ENCODE measurements at regions not wholly inside any gene's neighbourhood (a gene's known extent, or its start where the extent isn't known, plus 50 kb on each side); places are given as distances from the start of the nearest gene placed in this dataset.

DNA sequence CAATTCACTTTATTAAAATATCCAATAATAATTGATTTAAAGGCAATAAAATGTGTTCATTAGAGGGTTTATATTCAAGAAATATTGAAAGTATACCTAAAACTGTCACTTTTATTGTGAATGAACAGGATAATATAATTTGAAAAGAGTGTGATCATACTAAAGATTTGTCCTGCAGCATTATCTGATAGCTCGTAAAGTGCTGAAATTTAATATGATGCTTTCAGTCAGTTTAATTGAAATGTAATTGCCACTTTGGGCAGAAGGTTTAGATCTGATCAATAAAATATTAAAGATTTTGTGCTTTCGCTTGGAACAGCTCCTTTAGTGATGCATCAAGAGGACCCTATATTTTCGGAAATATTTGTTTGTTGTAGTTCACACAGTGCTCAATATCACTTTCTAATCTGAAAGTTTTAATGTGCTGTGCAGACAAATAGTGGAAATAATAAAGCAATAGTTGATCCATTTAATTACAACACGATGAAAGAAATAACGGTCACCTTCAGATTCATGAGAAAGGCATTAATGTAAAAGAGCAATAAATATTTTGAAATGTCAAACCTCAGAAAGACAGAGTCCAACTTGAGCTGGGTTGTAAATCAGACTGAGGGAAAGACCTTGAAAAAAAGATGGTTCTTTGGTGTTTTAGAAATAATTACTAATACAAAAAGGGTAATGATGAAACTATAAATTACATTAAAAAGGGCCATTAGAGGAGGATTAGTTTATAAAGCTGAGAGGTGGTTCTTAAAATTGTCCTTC, 129.7 kb upstream of the MEIS2 start:
- Histone ChIP-seq H3K27ac (no peak overlapping the region), H3K9me3 (peaks cover 0 to 4% of the 10 kb centered on the region in 2 donors), H3K4me3 (no peak overlapping the region), H3K27me3 (no peaks in the 10 kb centered on the region), H3K4me1 (no peaks in the 10 kb centered on the region), H3K36me3 (no peaks in the 10 kb centered on the region)
- intact Hi-C loops (cut with DNase I): no loop called here
- no peak for DNase-seq
- ATAC-seq: no peak
- TF ChIP-seq, protein P1, sequence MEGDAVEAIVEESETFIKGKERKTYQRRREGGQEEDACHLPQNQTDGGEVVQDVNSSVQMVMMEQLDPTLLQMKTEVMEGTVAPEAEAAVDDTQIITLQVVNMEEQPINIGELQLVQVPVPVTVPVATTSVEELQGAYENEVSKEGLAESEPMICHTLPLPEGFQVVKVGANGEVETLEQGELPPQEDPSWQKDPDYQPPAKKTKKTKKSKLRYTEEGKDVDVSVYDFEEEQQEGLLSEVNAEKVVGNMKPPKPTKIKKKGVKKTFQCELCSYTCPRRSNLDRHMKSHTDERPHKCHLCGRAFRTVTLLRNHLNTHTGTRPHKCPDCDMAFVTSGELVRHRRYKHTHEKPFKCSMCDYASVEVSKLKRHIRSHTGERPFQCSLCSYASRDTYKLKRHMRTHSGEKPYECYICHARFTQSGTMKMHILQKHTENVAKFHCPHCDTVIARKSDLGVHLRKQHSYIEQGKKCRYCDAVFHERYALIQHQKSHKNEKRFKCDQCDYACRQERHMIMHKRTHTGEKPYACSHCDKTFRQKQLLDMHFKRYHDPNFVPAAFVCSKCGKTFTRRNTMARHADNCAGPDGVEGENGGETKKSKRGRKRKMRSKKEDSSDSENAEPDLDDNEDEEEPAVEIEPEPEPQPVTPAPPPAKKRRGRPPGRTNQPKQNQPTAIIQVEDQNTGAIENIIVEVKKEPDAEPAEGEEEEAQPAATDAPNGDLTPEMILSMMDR (IDR thresholded peaks at IDR 0.05): no peak

DNA sequence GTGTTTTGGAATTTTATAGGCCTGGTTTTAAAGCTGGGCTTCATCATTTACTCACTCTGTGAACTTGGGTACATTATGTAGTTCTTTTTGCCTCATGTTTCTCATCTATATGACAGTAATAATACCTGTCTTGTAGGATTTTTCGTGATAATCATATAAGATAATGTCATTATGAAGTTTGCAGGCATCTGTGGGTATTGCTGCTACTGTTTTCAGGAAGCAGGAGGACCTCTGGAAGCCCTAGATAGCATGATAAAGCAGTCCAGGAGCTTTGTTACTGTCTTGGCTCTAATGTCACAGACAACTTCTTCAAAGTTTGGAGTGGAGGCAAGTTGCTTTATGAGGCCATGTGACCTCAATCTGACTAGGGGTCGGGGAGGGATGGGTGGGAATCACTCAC, 145.0 kb upstream of the MEIS2 start:
- TF ChIP-seq, protein P1 (IDR thresholded peaks at IDR 0.05): no peak
- Histone ChIP-seq H3K4me1 (no peaks in the 10 kb centered on the region), H3K36me3 (no peaks in the 10 kb centered on the region), H3K27me3 (no peaks in the 10 kb centered on the region), H3K4me3 (no peak overlapping the region), H3K9me3 (no peaks in the 10 kb centered on the region), H3K27ac (no peak overlapping the region)
- DNase-seq (no peak), ATAC-seq (no peak)
- intact Hi-C loops (cut with DNase I): no loop called here

DNA sequence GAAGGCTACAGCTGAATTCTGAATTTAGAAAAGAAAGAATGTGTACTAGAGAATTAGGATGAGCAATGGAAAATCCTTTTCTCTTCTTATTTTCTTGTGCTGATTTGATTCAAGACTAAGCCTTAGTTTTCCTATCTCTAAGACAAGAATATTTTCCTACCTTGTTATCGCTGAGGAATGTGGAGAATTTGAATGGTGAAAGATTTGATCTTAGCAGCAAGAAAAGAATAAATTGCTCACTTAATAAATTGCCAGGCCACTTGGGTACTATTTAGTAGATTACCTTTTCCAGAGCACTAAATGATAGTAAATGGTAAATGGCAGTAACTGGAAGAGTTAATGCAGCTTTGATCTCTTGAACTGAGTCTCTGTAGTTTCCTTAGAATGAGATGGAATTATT, 145.7 kb upstream of the MEIS2 start:
- Histone ChIP-seq H3K4me3 (no peak overlapping the region), H3K36me3 (no peaks in the 10 kb centered on the region), H3K9me3 (no peaks in the 10 kb centered on the region), H3K4me1 (no peaks in the 10 kb centered on the region), H3K27ac (no peak overlapping the region), H3K27me3 (no peaks in the 10 kb centered on the region)
- intact Hi-C loops (cut with DNase I): no loop called here
- ATAC-seq (no peak), DNase-seq (no peak)
- TF ChIP-seq, protein P1 (IDR thresholded peaks at IDR 0.05): no peak

DNA sequence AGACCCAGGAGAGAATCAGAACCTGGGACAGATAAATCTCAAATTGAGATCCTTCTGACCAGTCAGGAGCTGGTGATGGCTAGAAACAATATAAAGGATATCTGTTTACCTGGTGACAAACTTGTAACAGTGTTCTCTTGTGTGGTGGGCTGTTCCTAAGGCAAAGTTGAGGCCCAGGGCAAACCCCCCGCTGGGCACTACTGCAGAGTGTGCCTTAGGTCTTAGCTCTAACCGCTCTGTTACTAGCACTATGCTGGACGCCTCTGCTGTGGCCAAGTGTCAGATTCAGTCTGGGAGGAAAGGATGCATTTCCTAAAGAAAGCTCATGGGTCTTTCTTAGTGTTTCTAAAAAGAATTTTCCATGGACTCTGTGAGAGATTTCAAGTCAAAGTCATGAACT, 146.5 kb upstream of the MEIS2 start:
- ATAC-seq (no peak), DNase-seq (no peak)
- no peaks in the 10 kb centered on the region for H3K27me3 ChIP-seq
- no peak overlapping the region for H3K4me3 ChIP-seq
- no peaks in the 10 kb centered on the region for H3K36me3 ChIP-seq
- no peaks in the 10 kb centered on the region for H3K9me3 ChIP-seq
- H3K27ac ChIP-seq: no peak overlapping the region
- no peaks in the 10 kb centered on the region for H3K4me1 ChIP-seq
- TF ChIP-seq, protein P1 (IDR thresholded peaks at IDR 0.05): no peak
- intact Hi-C loops (cut with DNase I): no loop called here

DNA sequence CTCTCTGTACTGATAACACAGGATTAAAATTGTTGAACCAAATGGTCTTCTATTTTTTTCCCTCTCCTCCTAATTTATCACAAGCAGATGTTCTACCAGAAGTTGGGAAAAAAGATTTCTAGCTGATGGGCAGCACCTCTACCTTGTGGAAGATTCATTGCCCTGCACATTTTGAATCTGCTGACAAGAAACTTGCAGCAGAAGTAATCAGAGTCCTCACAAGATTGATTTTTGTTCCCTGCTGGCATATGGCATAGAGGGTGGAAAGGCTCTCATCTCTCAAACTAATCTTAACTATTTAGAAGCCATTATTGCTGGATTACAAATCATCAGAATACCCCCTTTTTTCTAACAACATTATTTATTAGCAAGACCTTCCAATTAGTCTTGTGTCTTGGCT, 148.9 kb upstream of the MEIS2 start:
- Histone ChIP-seq H3K27me3 (no peaks in the 10 kb centered on the region), H3K4me1 (no peaks in the 10 kb centered on the region), H3K36me3 (no peaks in the 10 kb centered on the region), H3K9me3 (no peaks in the 10 kb centered on the region), H3K27ac (no peak overlapping the region), H3K4me3 (no peak overlapping the region)
- ATAC-seq (no peak), DNase-seq (no peak)
- intact Hi-C loops (cut with DNase I): no loop called here
- TF ChIP-seq, protein P1 (IDR thresholded peaks at IDR 0.05): no peak

Measured in left lung (tissue), 4 donors.